Activated T-helper 2 cell treated with anti-CD3 and anti-CD28 coated beads, Interferon-gamma antibody, Interleukin-2, Interleukin-4, amounts not matched to agents 10 μg/mL and 5 μg/mL and 100 μg/mL, durations not matched to agents 14 hours and 24 hours and 36 hours (primary cell): ENCODE measurements at regions not wholly inside any gene's neighbourhood (a gene's known extent, or its start where the extent isn't known, plus 50 kb on each side); places are given as distances from the start of the nearest gene placed in this dataset.
"Not testable (repeated sequence)": the region's sequence is repeated elsewhere in the genome, so short reads cannot be mapped to it uniquely, and the experiment has no call there.

ENCODE experiments used
- DNase-seq: peaks from one replicate; pipeline ENCODE4 v3.0.0; 2021; ENCODE audit warnings: low spot score
- H3K27ac Mint-ChIP-seq: one replicate; pipeline ENCODE4 v1.8.0; 2021; ENCODE audit warnings: mixed read lengths
- H3K27me3 Mint-ChIP-seq: one replicate; pipeline ENCODE4 v1.8.0; 2021; ENCODE audit warnings: low read depth, mixed read lengths
- H3K36me3 Mint-ChIP-seq: one replicate; pipeline ENCODE4 v1.8.0; 2021; ENCODE audit warnings: low read depth, mixed read lengths
- H3K4me1 Mint-ChIP-seq: one replicate; pipeline ENCODE4 v1.8.0; 2021; ENCODE audit warnings: low read depth, mixed read lengths
- H3K4me3 Mint-ChIP-seq: one replicate; pipeline ENCODE4 v1.8.0; 2021; ENCODE audit warnings: low read depth, mild to moderate bottlenecking, moderate library complexity, mixed read lengths
- H3K9me3 Mint-ChIP-seq: one replicate; pipeline ENCODE4 v1.8.0; 2021; ENCODE audit warnings: mixed read lengths
- intact Hi-C: fragments of 100-400 bp; cut with micrococcal nuclease; formaldehyde crosslinking; loops from one replicate; pipeline ENCODE4 v1.15.1; 2023

DNA sequence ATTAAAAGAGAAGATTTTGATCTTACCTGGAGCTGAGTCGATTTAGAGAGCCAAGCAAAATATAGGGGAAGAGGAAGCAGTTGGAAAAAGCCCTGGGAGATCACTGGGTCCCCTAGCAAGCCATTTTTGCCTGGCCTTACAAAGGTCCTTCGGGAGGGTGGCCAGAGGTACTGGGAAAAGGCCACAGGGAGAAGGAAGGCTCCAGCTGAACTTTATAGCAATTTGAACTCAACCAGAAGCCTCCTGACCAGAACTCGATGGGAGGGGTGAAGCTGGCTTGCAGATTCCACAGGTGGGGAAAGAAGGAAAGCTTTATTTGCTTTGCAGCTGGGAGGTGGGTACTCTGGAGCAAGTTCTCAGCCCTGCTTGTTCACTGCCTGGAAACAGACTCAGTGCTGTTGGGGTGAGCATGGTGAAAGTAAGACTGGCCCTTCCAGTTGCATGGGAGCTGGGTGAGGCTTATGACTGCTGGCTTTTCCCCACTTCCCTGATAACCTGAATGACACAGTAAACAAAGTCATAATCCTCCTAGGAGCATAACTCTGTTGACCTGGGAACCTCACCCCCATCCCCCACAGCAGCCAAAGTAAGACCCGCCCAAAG is 855.8 kb downstream of the FSCB start:
- no peak overlapping the region for H3K27ac Mint-ChIP-seq

DNA sequence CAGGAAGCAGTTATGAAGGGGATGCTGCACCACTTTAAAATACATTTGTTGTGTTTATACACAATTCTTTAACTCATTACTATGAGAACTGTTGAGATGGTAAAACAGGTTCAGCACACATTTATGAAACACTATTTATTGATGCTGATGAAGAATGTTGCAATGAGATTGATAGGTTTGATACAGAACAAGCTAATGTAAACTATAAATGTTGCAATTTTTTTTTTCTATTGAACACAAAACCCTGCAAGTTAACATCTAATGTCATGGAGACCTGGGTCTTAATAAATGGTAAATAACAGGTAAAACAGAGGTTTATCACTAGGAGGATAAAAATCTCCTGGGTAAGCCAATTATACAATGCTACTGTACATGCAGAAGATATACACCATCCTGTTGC is 857.6 kb downstream of the FSCB start:
- no peaks in the 10 kb centered on the region for H3K27me3 Mint-ChIP-seq
- H3K9me3 Mint-ChIP-seq = peaks cover 56% of the 10 kb centered on the region
- no peaks in the 10 kb centered on the region for H3K36me3 Mint-ChIP-seq
- H3K4me3 Mint-ChIP-seq = no peak overlapping the region
- no peak for DNase-seq
- intact Hi-C loops = no loop called here
- no peaks in the 10 kb centered on the region for H3K4me1 Mint-ChIP-seq
- no peak overlapping the region for H3K27ac Mint-ChIP-seq

More for the DNA sequence above, 855.8 kb downstream of the FSCB start:
- Mint-ChIP-seq H3K9me3 (peaks cover 53% of the 10 kb centered on the region), H3K4me3 (no peak overlapping the region), H3K27me3 (no peaks in the 10 kb centered on the region), H3K36me3 (no peaks in the 10 kb centered on the region), H3K4me1 (no peaks in the 10 kb centered on the region)
- DNase-seq = no peak
- intact Hi-C loops = no loop called here

DNA sequence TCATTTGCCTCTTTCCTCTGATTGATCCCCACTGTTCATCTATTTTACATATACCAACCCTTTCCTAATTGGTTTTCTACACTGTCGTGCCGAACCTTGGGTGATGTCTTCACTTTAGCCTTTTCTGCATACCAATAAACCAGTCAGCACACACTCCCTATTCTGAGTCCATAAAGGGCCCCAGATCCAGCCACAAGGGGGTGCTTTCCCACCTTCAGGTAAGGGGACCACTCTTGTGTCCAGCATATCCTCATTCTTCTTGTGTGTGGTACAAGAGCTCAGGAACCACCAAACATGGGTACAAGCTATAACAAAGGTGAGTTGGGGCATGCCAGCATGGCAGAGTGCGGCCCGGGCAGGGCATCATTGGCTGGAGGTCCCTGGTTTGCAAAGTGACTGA is 859.8 kb downstream of the FSCB start:
- intact Hi-C loops = no loop called here
- Mint-ChIP-seq H3K9me3 (peaks cover 54% of the 10 kb centered on the region), H3K27me3 (no peaks in the 10 kb centered on the region), H3K27ac (no peak overlapping the region), H3K36me3 (no peaks in the 10 kb centered on the region), H3K4me3 (no peak overlapping the region), H3K4me1 (no peaks in the 10 kb centered on the region)
- DNase-seq = no peak

DNA sequence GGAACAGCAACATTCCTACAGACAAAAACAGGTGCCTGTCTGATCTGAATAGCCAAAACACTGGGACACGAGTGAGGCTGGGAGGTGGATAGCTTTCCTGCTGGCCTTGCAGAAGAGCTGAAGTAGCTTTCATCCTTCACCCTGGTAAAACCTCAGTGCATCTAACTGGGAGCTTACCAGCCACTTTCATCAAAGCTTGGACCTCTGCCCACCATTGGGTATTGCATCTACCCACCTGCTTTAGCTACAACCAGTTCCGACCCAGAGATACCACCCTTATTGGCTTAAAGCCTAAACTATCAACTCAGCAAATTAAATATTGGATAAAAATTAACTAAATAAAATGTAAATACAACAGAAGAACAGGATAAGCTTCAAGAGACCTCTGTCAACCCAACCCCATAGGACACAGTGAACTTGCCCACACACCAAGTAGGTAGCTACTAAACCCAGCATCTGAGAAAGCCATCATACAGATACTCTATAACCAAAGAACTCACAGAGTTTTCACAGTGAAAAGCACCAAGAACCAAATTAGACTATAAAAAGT is 866.3 kb downstream of the FSCB start:
- intact Hi-C loops = no loop called here
- H3K36me3 Mint-ChIP-seq = no peaks in the 10 kb centered on the region
- no peak overlapping the region for H3K27ac Mint-ChIP-seq
- peaks cover 53% of the 10 kb centered on the region for H3K9me3 Mint-ChIP-seq
- H3K4me3 Mint-ChIP-seq = no peak overlapping the region
- DNase-seq = no peak
- H3K4me1 Mint-ChIP-seq = no peaks in the 10 kb centered on the region
- no peaks in the 10 kb centered on the region for H3K27me3 Mint-ChIP-seq

DNA sequence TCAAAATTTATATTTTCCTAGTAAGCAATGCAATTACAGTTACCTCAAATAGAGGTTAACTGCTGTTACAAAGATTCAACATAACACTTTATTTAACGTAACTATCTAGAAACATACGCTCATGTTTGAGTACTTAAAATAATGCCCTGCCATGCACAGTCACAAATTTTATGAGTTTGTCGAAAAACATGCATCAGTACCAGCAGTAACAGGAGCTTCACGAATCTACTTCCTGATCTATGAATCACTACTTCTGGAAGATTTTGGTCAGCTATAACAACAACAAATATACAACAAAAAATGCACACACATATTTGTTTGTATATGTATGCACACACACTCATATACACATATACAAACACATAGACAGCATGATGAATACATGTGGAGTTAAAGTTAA is 881.8 kb downstream of the FSCB start:
- Mint-ChIP-seq H3K36me3 (no peaks in the 10 kb centered on the region), H3K4me3 (no peak overlapping the region), H3K9me3 (peaks cover 34% of the 10 kb centered on the region), H3K4me1 (no peaks in the 10 kb centered on the region), H3K27ac (no peak overlapping the region), H3K27me3 (no peaks in the 10 kb centered on the region)
- DNase-seq = no peak
- intact Hi-C loops = no loop called here

DNA sequence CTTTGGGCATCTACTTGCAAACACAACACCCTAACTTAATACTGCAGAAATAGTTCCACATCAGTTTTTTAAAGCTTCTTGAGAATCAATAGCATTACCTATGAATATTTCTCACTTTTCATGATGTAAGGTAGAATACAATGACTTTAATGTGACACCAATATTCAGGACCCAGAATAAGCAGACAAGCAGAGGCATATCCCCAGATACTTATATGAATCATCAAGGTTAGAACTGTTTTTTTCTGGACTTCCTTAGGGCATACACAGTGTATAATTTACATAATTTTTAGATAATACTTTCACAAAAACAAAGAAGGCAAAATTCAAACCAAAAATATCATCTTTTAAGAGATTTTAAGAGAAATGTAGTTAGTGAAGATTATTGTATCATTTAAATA is 885.8 kb downstream of the FSCB start:
- Mint-ChIP-seq H3K36me3 (no peaks in the 10 kb centered on the region), H3K27me3 (no peaks in the 10 kb centered on the region), H3K4me1 (no peaks in the 10 kb centered on the region), H3K27ac (no peak overlapping the region), H3K4me3 (no peak overlapping the region), H3K9me3 (peaks cover 25% of the 10 kb centered on the region)
- no peak for DNase-seq
- intact Hi-C loops = no loop called here

DNA sequence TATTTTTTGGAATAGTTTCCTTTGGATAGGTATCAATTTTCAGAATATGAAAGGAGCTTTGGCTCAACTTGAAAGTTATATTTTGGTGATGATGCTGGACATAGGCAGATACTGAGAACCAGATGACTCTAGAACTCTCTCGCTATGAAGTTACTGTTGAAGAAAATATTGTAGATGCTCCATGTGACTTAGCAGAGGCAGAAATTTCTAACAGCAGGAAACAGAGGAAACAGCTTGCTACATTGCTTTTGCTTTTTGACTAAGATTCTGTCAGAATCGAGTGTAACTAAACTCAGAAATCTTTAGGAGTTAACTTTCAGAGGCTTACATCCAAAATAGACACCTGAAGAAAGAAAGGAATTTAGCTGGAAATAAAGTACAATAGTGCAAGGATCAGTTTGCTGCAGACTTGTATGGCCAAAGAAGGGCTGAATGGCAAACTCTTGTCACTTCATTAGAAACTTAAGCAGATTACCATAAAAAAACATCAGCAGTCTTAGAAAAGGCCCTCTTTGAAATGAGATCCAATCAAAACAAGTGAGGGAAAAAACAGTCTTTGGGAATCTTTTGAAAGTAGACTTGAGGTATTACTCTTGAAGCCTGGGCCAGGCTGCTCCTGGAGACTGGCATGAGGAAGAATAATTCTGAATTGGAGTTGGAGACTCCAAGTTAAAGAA is 911.8 kb downstream of the FSCB start:
- no peaks in the 10 kb centered on the region for H3K36me3 Mint-ChIP-seq
- H3K9me3 Mint-ChIP-seq = peaks cover 40% of the 10 kb centered on the region
- no peaks in the 10 kb centered on the region for H3K27me3 Mint-ChIP-seq
- H3K27ac Mint-ChIP-seq = no peak overlapping the region
- H3K4me1 Mint-ChIP-seq = no peaks in the 10 kb centered on the region
- intact Hi-C loops = no loop called here
- no peak for DNase-seq
- no peak overlapping the region for H3K4me3 Mint-ChIP-seq

DNA sequence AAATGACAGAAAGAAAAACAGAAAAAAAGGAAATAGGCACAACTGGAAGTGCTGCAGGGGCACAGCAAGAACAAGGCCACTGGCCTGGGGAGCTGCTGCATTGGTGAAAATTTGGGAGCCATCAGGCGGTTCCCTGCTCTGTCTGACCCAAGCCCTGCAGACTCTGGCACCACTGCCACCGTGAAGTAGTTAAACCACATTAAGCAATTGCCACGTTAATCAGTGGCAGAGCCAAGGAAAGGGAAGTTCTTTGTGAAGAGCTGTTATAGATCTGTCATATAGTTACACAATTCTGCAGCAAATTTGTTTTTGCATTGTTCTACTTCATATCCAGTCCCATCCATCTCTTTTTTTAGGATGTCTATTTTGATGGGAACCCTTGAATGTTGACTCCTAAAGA is 915.3 kb downstream of the FSCB start:
- intact Hi-C loops = no loop called here

DNA sequence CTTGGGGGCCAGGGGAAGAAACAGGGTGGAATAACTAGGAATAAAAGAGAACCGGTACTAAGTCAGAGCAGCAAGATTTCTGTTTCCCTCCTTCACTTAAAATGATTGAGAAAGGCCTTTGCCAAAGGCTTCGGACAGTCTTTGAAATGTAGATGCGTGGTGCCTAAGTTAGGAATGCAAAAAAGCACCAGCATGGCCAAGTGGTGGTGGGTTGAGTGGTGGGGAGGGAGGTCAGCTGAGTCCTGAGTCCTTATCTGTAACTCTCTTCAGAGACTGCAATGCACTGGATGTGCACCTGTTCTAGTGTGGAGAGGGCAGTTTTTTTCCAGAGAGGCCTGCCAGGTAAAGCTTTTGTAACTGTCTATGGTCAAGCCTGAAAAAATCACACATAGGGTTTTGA is 919.9 kb downstream of the FSCB start:
- H3K4me1 Mint-ChIP-seq = no peaks in the 10 kb centered on the region
- DNase-seq = no peak
- no peaks in the 10 kb centered on the region for H3K36me3 Mint-ChIP-seq
- peaks cover 18% of the 10 kb centered on the region for H3K9me3 Mint-ChIP-seq
- no peak overlapping the region for H3K27ac Mint-ChIP-seq
- no peak overlapping the region for H3K4me3 Mint-ChIP-seq
- intact Hi-C loops = no loop called here
- H3K27me3 Mint-ChIP-seq = no peaks in the 10 kb centered on the region

More for the DNA sequence above, 915.3 kb downstream of the FSCB start:
- DNase-seq = no peak
- no peak overlapping the region for H3K4me3 Mint-ChIP-seq
- H3K27ac Mint-ChIP-seq = no peak overlapping the region
- no peaks in the 10 kb centered on the region for H3K4me1 Mint-ChIP-seq
- H3K9me3 Mint-ChIP-seq = peaks cover 31% of the 10 kb centered on the region
- no peaks in the 10 kb centered on the region for H3K27me3 Mint-ChIP-seq
- H3K36me3 Mint-ChIP-seq = no peaks in the 10 kb centered on the region

DNA sequence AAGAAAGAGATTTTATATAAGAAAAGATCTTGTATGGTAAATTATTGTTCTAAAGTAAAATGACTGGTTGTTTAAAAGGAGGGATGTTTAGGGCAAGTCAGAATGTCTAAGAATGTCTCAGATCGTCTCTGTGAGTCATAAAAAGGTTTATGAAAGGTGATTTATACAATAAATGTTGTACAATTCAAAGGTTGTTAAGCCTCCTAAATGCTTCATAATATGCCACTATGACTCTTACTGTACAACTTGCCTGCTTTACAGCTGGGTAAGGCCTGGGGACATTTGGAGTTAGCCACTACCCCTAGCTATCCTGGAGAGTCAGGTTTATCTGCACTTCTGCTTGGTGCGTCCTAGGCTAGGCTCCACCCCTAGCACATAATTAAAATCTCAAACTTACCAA is 927.4 kb downstream of the FSCB start:
- no peaks in the 10 kb centered on the region for H3K36me3 Mint-ChIP-seq

DNA sequence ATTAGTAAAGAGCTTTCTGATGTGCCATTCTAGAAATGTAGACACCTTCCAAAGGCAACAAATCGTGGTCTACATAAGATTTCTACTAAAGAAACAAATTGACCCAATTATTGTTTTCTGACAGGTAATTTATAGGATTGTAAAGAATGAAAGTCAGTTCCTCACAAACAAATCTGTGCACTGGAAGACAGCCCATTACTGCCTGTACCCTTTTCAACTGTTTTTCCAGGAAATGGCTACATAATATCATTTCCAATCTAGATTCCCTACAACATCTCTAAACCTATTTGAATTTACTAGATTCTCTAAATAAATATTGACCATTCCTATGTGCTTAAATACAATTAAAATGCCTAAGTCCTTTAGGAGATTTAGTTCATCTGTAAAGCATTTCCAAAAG is 939.1 kb downstream of the FSCB start:
- intact Hi-C loops = no loop called here
- no peaks in the 10 kb centered on the region for H3K36me3 Mint-ChIP-seq
- DNase-seq = no peak
- H3K4me3 Mint-ChIP-seq = no peak overlapping the region
- H3K9me3 Mint-ChIP-seq = peaks cover 12% of the 10 kb centered on the region
- no peaks in the 10 kb centered on the region for H3K4me1 Mint-ChIP-seq
- H3K27me3 Mint-ChIP-seq = no peaks in the 10 kb centered on the region
- H3K27ac Mint-ChIP-seq = no peak overlapping the region

More for the DNA sequence above, 927.4 kb downstream of the FSCB start:
- Mint-ChIP-seq H3K4me1 (no peaks in the 10 kb centered on the region), H3K9me3 (peaks cover 42% of the 10 kb centered on the region), H3K27ac (no peak overlapping the region), H3K4me3 (no peak overlapping the region), H3K27me3 (no peaks in the 10 kb centered on the region)
- DNase-seq = no peak
- intact Hi-C loops = no loop called here

DNA sequence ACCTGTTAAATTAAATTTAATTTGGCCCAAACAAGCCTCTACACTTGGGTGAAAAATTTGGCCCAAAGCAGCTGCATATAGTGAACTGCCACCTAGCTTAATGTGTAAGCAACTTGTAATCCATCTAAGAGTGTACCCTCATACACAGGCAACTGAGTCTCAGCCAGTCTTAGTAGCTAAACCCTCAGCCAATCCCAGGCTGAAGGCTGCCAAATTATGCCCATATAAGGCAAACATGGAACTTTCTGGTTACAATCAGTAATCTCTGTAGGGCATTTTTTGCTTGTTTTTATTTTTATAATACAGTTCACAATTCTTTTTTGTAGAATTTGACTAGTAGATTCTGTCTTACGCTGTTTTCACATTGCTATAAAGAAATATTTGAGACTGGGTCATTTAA is 958.7 kb downstream of the FSCB start:
- H3K36me3 Mint-ChIP-seq = no peaks in the 10 kb centered on the region
- DNase-seq = no peak
- H3K4me1 Mint-ChIP-seq = no peaks in the 10 kb centered on the region
- H3K4me3 Mint-ChIP-seq = no peak overlapping the region
- no peak overlapping the region for H3K27ac Mint-ChIP-seq
- peaks cover 8% of the 10 kb centered on the region for H3K9me3 Mint-ChIP-seq
- intact Hi-C loops = no loop called here
- H3K27me3 Mint-ChIP-seq = no peaks in the 10 kb centered on the region

DNA sequence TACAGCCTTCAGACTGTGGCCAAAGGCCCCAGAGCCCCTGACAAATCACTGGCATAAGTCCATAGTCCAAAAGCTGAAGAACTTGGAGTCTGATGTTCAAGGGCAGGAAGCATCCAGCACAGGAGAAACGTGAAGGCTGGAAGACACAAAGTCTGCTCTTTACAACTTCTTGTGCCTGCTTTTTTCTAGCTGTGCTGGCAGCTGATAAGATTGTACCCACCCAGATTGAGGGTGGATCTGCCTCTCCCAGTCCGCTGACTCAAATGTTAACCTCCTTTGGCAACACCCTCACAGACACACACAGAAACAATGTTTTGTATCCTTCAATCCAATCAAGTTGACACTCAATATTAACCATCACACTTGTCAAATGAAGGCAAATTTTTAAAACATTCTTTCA is 959.5 kb downstream of the FSCB start:
- intact Hi-C loops, H3K27me3 Mint-ChIP-seq, DNase-seq, H3K36me3 Mint-ChIP-seq, H3K4me1 Mint-ChIP-seq, H3K27ac Mint-ChIP-seq, H3K4me3 Mint-ChIP-seq: not testable (repeated sequence)
- peaks cover 15% of the 10 kb centered on the region for H3K9me3 Mint-ChIP-seq
